ENCODE measurements at regions not wholly inside any gene's neighbourhood (a gene's known extent, or its start where the extent isn't known, plus 50 kb on each side); places are given as distances from the start of the nearest gene placed in this dataset.
"Not testable (repeated sequence)": the region's sequence is repeated elsewhere in the genome, so short reads cannot be mapped to it uniquely, and the experiment has no call there.

DNA sequence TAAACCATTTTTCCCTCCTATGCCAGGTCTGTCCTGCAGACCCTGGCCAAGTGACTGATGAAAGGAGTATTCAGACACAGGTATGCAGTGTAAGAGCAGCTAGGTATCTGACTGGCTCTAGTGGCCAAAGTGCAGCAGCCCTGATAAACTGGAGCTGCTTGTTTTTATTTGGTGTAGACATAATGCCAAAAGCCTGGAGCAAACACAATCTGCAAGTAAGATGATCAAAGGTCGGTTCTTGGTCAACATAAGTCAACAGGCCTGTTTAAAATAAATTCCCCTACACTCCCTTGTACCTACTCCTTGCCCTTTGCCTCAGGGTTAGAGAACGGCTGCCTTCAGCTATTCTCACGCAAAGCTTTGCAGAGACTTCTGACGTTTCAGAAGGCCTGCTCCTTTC lies 1003.1 kb downstream of the ZPLD1 start:
- no peak for DNase-seq
- in situ Hi-C loops (cut with HindIII; ENCODE audit: low pct_ligation_motif_present, low pct_unique_long_range_greater_than_20kb, low sequenced_read_pairs) = no loop called here

DNA sequence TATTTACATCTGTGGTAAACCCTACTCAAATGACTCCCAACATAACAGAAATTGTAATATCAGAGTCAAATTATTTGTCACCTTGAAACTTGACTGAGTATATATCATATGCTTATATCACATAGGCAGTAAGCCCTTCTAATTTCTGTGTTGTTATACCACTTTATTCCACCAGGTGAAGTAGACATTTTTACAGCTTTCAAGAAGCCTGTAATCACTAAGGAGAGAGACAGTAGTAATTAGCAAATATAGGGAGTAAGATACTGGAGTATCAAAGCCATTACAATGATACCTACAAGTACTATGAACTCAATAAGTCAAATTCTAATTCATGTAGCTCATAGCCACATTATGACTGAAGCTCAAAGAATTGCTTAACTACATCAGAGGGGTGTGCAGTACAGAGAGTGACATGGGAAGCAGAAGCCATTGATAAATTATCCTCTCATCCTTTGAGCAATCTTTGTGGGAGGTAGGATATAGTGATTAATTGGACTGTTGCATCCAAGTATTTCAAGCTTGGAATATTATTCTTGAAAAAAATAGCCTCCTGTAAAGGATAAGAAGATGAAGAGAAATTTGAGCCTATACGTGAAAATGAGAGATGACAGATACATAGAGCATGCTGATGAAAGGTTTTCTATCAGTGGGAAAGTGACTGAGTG lies 1005.9 kb downstream of the ZPLD1 start:
- in situ Hi-C loops (cut with HindIII; ENCODE audit: low pct_ligation_motif_present, low pct_unique_long_range_greater_than_20kb, low sequenced_read_pairs) = no loop called here
- DNase-seq = peak; percentile 19

DNA sequence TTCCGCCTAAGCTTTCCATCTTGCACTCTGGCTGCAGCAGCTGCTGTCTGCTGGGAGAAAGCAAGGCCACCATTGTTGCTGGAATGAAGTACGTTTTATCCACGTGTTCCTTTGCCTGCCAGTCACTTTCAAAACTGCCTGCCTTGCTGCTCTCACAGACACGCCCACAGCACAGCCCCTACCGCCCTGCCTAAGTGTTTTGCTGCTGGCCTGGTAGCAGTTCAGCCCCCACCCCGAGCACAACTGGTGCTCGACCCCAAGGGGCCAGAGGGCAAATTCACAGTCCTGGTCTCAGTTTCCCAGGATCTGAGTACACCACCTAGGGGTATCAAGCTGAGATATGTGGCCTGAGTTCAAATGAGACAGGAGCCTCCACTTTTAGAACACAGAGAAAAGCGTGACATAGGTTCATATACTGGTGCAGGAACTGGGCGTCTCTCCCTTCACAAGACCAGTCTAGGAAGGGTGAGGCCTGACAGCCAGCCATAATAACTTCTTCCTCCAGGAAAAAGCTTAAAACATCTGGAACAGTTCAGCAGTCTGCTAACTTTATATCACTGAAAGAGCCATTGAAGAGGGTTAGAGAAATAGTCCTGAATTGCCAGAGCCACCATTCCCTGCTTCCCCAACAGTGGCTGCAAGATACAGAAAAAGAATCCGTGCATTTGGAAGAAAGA lies 1012.3 kb downstream of the ZPLD1 start:
- in situ Hi-C loops (cut with HindIII; ENCODE audit: low pct_ligation_motif_present, low pct_unique_long_range_greater_than_20kb, low sequenced_read_pairs) = no loop called here

DNA sequence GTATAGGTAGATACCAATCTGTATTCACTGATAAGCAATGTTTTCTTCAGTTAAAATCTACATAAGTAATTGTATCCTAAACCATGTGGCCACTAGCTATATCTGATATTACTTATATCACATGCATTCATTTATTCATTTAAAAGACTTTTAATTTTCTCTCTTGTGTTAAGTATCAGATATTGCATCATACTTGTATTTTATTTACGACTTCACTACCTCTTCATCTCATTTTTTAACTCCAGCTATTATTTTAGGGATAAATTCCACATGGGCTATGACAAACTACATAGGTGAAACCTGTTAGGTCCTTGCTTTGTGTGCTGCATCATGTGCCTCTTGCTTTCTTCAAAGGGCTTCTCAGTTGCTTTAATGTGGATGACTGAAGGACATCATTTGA lies 1018.3 kb downstream of the ZPLD1 start:
- DNase-seq = no peak
- in situ Hi-C loops (cut with HindIII; ENCODE audit: low pct_ligation_motif_present, low pct_unique_long_range_greater_than_20kb, low sequenced_read_pairs) = no loop called here

More for the DNA sequence above, 1012.3 kb downstream of the ZPLD1 start:
- DNase-seq = no peak

DNA sequence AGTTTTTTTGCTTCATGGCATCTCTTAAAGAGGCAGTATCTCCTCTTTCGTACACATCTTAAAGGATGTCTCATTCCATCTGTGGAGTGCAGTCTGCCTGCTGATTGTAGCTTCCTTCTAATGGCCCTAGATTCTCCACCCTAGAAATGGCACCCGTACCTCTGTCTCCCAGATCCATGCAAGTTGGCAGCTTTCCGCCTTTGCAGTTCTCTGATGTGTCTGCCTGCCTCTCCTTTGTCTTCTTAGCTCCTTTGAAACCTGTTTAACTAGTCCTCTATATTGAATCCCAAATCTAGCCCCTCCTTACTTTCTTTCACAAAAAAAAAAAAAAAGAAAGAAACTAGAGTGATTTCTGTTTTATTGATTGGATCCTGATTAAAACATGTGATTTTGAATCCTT lies 1025.0 kb downstream of the ZPLD1 start:
- no peak for DNase-seq
- in situ Hi-C loops (cut with HindIII; ENCODE audit: low pct_ligation_motif_present, low pct_unique_long_range_greater_than_20kb, low sequenced_read_pairs) = no loop called here

DNA sequence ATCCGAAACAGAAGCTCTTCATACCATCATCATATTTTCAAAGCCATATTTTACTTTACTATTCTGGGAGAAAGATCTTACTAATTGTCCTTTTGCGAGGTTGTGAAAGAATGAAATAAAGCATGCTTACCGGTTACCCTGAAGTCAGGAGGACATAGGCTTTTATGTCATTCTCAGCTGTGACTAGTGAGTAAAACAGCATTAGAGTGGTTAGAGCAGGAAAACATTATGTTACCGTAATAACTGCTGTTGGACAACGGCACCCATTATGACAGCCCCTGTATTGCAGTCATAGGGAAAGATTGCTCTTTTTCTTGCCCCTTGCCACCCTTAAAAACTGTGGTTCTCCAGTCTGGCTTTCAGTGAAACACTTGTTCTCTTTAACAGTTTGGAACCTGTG lies 1035.7 kb downstream of the ZPLD1 start:
- in situ Hi-C loops (cut with HindIII; ENCODE audit: low pct_ligation_motif_present, low pct_unique_long_range_greater_than_20kb, low sequenced_read_pairs) = no loop called here
- DNase-seq = no peak

DNA sequence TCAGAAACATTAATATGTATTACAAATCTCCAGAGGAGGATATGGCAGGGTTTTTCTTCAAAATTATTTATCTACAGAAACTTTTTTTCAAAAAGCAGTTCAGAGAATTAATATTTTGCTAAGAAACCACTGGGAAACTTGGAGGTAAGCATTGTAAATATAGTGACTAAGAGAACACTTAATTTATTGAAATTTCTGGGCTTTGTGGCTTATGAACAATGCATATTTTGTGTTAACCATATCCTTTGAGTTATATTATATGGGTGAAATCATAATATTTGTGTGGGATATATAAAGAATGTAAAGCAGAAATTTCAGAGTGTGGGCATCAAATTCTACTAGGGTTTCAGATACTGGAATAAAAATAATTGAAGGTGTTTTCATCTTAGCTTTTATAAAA lies 1059.2 kb downstream of the ZPLD1 start:
- in situ Hi-C loops (cut with HindIII; ENCODE audit: low pct_ligation_motif_present, low pct_unique_long_range_greater_than_20kb, low sequenced_read_pairs) = no loop called here
- no peak for DNase-seq

DNA sequence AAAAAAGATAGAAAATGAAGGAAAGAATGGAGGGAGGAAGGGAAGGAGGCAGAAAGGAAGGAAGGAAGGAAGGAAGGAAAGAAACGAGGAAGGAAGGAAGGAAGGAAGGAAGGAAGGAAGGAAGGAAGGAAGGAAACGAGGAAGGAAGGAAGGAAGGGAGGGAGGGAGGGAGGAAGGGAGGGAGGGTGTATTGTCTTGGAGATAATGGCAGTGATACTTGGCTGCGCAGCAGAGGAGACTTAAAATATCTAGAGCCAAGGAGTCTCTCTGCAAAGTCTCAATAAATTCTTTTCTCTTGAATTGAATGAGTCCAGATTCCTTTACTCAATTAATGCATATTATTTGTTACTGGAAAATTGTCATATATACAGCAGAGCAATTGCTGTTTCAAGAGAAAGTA lies 1059.7 kb downstream of the ZPLD1 start:
- in situ Hi-C loops (cut with HindIII; ENCODE audit: low pct_ligation_motif_present, low pct_unique_long_range_greater_than_20kb, low sequenced_read_pairs) = no loop called here
- no peak for DNase-seq

DNA sequence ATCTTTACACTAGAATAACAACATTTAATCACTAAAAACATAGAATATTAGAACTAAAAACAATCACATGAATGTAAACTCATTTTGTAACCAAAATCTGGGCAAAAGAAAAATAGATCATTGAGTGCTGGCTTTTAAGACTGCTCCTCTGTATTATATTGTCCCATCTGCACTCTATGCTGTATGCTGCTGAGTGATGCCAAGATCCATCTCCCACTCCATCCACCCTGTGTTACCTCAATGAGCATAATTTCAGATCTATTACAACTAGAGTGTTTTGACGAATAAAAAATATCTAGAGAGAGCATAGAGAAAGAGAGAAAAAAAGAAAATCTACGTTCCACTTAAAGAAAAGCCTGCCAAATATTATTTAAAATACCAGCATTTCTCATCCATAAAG lies 1060.4 kb downstream of the ZPLD1 start:
- DNase-seq = no peak
- in situ Hi-C loops (cut with HindIII; ENCODE audit: low pct_ligation_motif_present, low pct_unique_long_range_greater_than_20kb, low sequenced_read_pairs) = no loop called here

DNA sequence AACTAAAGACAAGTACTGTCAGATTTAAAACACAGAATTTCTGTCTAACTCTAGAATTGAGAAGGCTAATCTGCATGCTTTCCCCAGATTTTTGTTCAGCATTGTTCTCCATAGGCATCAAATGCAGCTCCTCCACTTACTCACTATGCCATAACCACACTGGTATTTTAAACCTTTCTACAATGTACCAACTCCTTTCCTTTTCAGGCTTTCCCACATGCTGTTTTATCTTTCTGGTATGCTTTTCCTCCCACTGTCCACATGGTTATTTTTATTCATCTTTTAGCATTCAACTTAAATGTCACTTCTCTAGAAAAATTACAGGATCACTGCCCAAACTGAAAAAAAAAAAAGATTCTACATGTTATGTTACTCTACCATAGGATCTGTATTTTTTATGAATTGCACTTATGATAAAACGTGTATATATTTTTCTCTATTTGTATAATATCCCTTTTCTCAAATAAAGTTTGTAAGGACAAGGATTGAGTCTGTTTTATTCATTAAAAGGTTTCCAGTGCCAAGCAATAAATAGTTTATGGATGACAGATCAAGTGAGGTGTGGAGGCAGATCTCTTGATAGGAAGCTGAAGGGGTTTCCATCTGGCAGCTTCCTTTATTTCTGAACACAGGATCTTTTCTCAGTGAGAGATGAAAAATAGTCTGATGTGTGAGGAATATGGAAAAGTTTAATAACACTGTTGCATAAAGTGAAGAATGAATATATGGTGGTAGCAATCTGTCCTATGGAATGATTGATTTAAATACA lies 1064.5 kb downstream of the ZPLD1 start:
- in situ Hi-C loops (cut with HindIII; ENCODE audit: low pct_ligation_motif_present, low pct_unique_long_range_greater_than_20kb, low sequenced_read_pairs) = no loop called here
- no peak for DNase-seq

DNA sequence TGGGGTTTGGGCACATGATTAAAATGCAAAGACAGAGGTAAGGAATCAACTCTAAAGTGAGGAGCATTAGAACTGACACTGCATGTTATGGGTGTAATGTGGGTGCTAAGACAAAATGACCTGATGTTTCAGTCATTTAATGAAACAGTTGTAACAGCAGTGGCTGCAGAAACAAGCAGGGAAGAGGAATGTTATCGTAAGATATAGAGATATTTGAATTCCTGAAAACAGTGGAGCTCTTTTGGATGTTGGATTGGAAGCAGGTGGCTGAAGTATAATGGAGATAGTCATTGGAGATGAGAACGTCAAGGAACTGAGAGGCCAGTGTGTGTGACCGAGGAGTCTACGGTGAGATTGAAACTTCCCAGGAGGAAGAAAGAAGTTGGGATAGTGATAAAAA lies 1065.2 kb downstream of the ZPLD1 start:
- in situ Hi-C loops (cut with HindIII; ENCODE audit: low pct_ligation_motif_present, low pct_unique_long_range_greater_than_20kb, low sequenced_read_pairs) = no loop called here
- no peak for DNase-seq

DNA sequence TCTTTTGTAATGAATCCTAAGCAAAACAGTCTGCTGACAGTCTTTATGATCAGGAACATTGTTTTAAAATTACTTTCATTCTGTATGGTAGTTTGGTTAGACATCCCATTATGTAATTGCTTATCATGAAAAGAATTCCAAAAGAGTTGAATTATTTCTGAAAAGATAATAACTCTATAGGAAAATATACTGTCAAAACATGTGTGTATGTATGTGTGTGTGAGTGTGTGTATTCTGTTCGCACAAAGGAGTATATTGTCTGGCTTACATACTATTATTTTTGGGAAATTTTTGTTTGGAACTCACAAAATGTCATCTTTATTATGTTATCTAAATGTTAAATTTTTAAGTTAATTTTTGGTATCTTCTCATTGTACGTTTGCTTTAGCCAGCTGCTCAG lies 1075.9 kb downstream of the ZPLD1 start:
- no peak for DNase-seq
- in situ Hi-C loops (cut with HindIII; ENCODE audit: low pct_ligation_motif_present, low pct_unique_long_range_greater_than_20kb, low sequenced_read_pairs) = no loop called here

DNA sequence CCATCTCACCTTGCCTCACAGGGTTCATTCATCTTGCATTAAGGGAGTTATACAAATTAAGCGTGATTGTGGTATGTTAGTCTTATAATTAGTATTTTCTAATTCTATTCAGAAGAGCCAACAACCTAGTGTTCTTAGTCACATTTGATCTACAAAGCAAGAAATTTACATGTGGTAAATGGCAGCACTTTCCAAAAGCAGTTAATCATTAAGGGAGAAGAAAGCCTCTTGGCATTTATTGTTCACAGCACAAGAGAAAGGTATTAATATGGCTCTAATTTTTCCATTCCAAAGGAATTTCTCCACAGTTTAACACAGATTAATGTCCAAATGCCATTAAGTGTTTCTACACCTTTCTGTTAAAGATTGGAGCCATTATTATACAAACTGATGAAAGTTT lies 1077.1 kb downstream of the ZPLD1 start:
- DNase-seq = peak; percentile 9
- in situ Hi-C loops (cut with HindIII; ENCODE audit: low pct_ligation_motif_present, low pct_unique_long_range_greater_than_20kb, low sequenced_read_pairs) = no loop called here

DNA sequence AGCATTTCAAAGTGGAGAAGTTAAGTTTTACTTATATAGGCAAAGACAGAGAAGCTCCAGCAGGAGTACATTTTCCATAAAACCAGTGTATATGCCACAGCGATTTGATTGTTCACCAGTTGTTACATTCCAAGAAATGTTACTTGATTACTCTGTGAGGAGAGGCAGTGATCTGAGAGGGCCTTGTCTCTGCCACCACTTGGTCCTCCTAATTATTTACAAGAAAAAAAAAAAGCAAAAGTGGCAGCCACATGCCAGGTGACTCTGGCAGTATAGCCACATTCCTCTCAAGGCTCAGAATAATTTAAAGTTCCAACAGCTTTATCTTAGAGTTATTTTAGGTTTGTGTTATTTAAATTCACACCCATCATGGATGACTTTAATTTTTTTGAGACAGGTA lies 1077.8 kb downstream of the ZPLD1 start:
- in situ Hi-C loops (cut with HindIII; ENCODE audit: low pct_ligation_motif_present, low pct_unique_long_range_greater_than_20kb, low sequenced_read_pairs) = no loop called here
- no peak for DNase-seq

DNA sequence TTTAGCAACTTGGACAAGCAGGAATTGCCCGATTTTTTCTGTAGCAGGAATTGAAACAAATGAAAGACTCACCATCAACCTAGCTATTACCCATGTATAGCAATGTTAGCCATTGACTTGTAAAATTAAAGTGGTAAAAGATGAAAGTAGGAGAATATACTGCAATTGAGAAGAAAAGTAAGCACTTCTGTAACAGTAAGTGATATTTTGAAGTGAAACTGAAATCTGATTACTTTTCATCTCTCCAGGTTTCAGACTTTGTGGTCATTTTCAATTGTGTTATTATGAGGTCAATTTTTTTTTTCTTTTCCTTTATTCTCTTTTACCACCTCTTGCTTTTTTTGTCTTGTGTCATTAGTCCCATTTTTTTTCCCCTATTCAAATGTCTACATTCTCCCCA lies 1078.2 kb downstream of the ZPLD1 start:
- in situ Hi-C loops (cut with HindIII; ENCODE audit: low pct_ligation_motif_present, low pct_unique_long_range_greater_than_20kb, low sequenced_read_pairs) = no loop called here

DNA sequence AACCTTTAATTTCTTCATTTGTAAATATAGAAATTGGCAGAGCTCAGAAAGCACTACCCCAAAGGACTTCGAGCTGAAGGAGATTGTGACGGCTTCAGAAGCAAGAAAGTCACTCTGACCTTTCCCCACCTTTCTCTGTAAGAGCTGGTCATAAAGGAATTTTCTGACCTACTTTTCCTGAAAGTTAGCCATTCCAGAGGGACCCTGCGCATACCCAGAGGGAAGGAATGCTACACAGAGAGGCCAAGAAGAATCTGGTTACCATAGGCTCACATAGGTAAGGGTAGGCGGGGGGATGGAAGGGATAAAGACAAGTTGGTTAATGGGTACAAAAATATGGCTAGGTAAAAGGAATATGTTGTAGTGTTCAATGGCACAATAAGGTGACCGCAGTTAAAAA lies 1080.3 kb downstream of the ZPLD1 start:
- DNase-seq = no peak

More for the DNA sequence above, 1078.2 kb downstream of the ZPLD1 start:
- DNase-seq = no peak

DNA sequence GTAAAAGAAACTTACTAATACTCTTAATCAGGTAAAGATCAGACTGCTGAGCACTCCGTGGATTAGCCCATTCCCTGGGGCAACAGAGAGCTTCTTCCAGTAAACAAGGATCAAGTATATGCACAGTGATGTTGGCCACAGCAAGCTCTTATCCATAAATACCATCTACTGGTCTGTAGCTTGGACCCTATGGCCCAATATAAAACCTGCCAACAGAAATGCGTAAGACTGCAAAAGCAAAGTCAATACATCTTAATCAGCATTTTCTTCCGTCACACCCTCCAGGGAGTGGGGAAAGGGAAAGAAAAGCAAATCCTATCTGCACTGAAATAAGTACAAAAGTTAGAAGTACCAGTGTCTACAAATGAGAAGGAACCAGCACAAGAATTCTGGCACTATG lies 1082.1 kb downstream of the ZPLD1 start:
- in situ Hi-C loops (cut with HindIII; ENCODE audit: low pct_ligation_motif_present, low pct_unique_long_range_greater_than_20kb, low sequenced_read_pairs) = no loop called here

More for the DNA sequence above, 1080.3 kb downstream of the ZPLD1 start:
- in situ Hi-C loops (cut with HindIII; ENCODE audit: low pct_ligation_motif_present, low pct_unique_long_range_greater_than_20kb, low sequenced_read_pairs) = no loop called here

DNA sequence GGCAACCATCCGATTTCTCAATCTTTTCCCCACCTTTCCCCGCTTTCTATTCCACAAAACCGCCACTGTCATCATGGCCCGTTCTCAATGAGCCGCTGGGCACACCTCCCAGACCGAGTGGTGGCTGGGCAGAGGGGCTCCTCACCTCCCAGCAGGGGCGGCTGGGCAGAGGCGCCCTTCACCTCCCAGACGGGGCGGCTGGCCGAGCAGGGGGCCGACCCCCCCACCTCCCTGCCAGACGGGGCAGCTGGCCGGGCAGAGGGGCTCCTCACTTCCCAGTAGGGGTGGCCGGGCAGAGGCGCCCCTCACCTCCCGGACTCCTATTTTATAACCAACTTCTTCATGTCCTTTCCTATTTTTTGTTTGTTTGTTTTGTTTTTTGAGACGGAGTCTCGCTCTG lies 1096.5 kb downstream of the ZPLD1 start:
- in situ Hi-C loops (cut with HindIII; ENCODE audit: low pct_ligation_motif_present, low pct_unique_long_range_greater_than_20kb, low sequenced_read_pairs) = not testable (repeated sequence)

More for the DNA sequence above, 1082.1 kb downstream of the ZPLD1 start:
- DNase-seq = no peak

DNA sequence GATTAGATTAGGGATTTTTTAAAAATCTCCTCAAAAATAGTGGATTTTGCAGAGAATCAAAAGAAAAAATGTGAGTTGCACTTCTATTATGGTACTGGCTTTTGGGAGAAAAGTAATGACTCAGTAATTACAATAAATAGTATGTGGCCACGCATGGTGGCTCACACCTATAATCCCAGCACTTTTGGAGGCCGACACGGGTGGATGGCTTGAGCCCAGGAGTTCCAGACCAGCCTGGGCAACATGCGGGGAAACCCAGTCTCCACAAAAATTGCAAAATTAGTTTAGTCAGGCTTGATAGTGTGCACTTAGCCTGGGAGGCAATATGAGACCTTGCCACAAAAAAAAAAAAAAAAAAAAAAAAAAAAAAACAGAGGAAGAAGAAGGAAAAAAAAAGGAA lies 1098.2 kb downstream of the ZPLD1 start:
- in situ Hi-C loops (cut with HindIII; ENCODE audit: low pct_ligation_motif_present, low pct_unique_long_range_greater_than_20kb, low sequenced_read_pairs) = no loop called here
- DNase-seq = no peak

More for the DNA sequence above, 1096.5 kb downstream of the ZPLD1 start:
- DNase-seq = not testable (repeated sequence)

DNA sequence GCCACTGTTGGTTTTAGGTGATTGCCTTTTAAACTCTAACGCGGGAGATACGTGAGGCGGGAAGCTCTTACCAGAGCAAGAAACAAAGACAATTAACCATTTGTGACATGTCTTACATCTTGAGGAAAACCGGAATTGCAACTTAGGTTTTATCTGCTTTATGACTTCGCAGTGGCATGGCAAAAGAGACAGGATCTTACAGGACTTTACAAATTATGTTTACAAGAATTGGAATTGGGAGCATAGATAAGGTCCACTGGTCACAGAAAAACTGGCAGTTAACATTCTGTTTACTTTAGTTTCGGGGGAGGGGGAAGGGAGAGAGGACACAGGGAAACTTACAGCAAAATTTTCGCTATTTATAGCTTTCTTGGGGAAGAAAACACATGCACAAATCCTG lies 1119.6 kb downstream of the ZPLD1 start:
- DNase-seq = no peak
- in situ Hi-C loops (cut with HindIII; ENCODE audit: low pct_ligation_motif_present, low pct_unique_long_range_greater_than_20kb, low sequenced_read_pairs) = no loop called here
